Vagina (tissue), 2 donors: ENCODE measurements at regions not wholly inside any gene's neighbourhood (a gene's known extent, or its start where the extent isn't known, plus 50 kb on each side); places are given as distances from the start of the nearest gene placed in this dataset.

Experiments
- DNase-seq, 2 donors: peaks; one replicate each; pipeline ENCODE4 v3.0.0-alpha.2; 2017; ENCODE audit errors: extremely low spot score in 2 of 2
- H3K27ac ChIP-seq: fragments of 200-600 bp; sonication (generic); one replicate; pipeline ENCODE4 v1.5.1; 2019
- H3K27me3 ChIP-seq: fragments of 200-600 bp; sonication (generic); one replicate; pipeline ENCODE4 v1.5.1; 2019
- H3K36me3 ChIP-seq, 2 donors: fragments of 200-600 bp; sonication (generic); one replicate each; pipeline ENCODE4 v1.5.1; 2017 to 2019
- H3K4me1 ChIP-seq: fragments of 200-600 bp; sonication (generic); one replicate; pipeline ENCODE4 v1.5.1; 2019
- H3K4me3 ChIP-seq, 2 donors: fragments of 200-600 bp; sonication (generic); 1 replicate in 1 of 2; 2 replicates in 1 of 2; pipeline ENCODE4 v1.5.1; 2016 to 2019
- H3K9me3 ChIP-seq: fragments of 200-600 bp; sonication (generic); one replicate; pipeline ENCODE4 v1.5.1; 2019
- CTCF ChIP-seq, 3 experiments: fragments of 450-650 bp in 2 of 3; fragments of 200-600 bp in 1 of 3; sonication (generic) in 1 of 3; IDR thresholded peaks; one replicate each; pipeline ENCODE4 v1.5.1; 2017 to 2019; ENCODE audit warnings: antibody characterized with exemption in 3 of 3, mild to moderate bottlenecking in 2 of 3, moderate library complexity in 2 of 3
- POLR2A ChIP-seq, 2 donors: fragments of 450-650 bp; IDR thresholded peaks; one replicate each; pipeline ENCODE4 v1.6.1; 2017; ENCODE audit warnings: antibody characterized with exemption in 2 of 2, mild to moderate bottlenecking in 2 of 2, moderate library complexity in 2 of 2
- POLR2AphosphoS5 ChIP-seq, 2 donors: sonication (generic); formaldehyde crosslinking; IDR thresholded peaks; one replicate each; pipeline ENCODE4 v1.9.0; 2017; ENCODE audit warnings: antibody characterized with exemption in 2 of 2, mild to moderate bottlenecking in 2 of 2, low read depth in 1 of 2; ENCODE audit not compliant: insufficient read depth in 1 of 2
- intact Hi-C: fragments of 100-400 bp; cut with DNase I; formaldehyde crosslinking; loops from one replicate; pipeline ENCODE4 v1.15.1; 2023

DNA sequence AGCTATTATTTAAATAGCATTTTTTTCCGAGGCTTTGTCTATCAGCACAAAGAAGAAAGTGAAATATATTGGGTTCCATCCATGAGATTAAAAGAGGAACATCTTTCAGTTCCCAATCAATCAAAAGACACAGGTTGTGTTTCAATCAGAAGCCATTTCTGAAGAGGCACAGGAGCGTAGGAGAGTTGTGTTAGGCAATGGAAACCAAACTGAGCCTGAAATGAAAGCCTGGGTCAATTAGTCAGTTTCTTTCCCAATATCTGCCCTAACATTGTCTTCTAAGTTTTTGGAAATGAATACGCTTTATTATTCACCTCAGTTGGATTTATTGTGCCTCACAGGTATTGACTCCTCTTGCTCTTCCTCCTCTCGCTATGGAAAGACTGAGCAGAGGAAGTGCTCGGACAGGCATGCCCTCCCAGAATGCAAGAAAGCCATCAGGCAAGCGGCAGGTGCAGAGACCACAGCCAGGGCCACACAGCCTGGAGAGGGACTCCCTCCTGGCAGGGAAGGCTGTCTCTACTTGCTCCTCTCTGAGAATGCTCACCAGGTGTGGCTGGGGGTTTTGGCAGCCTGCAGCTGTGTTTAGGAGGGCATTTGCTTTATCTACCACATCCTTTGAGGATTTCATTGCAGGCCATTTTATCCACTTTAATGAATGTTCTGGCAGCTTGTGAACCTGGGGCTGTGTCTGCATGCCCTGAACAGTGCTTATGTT, 100.8 kb upstream of the NEDD9 start:
- intact Hi-C loops = no loop called here
- no peak overlapping the region for H3K27ac ChIP-seq
- no peaks in the 10 kb centered on the region for H3K36me3 ChIP-seq
- H3K4me3 ChIP-seq = no peak overlapping the region
- TF ChIP-seq POLR2AphosphoS5 (IDR thresholded peaks at IDR 0.05; ENCODE audit: insufficient read depth in 1 of 2, low read depth in 1 of 2) (no peak), POLR2A (IDR thresholded peaks at IDR 0.05) (no peak)
- H3K4me1 ChIP-seq = peaks cover 16% of the 10 kb centered on the region
- H3K9me3 ChIP-seq = no peaks in the 10 kb centered on the region
- no peak for DNase-seq
- H3K27me3 ChIP-seq = no peaks in the 10 kb centered on the region

GRCh38 chr6:11332463-11332862, 100.0 kb upstream of the NEDD9 start:
- intact Hi-C loops = no loop called here

DNA sequence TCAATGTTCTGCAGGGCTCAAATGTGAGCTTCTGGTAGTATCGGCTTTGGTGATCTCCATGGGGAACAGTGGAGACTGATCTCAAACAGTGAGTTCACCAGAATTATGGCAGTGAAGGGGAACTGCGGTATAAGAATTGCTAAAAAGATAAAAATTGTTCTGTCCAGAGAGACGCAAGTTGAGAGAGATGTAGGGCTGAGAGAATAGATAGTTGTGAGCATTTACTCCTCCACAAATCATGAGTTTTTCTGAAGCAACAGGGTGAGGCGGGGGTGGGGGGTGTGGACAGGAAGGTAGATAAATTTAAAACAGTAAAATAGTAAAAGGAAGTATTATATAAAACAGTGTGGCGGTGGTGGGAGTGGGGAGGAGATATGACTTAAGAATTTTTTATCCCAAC, 98.6 kb upstream of the NEDD9 start:
- no peak for TF ChIP-seq CTCF (IDR thresholded peaks at IDR 0.05)
- TF ChIP-seq POLR2A (IDR thresholded peaks at IDR 0.05) = no peak
- no peak for TF ChIP-seq POLR2AphosphoS5 (IDR thresholded peaks at IDR 0.05; ENCODE audit: insufficient read depth in 1 of 2, low read depth in 1 of 2)
- Histone ChIP-seq H3K4me3 (no peak overlapping the region), H3K36me3 (no peaks in the 10 kb centered on the region), H3K4me1 (peaks cover 24% of the 10 kb centered on the region), H3K27me3 (no peaks in the 10 kb centered on the region), H3K9me3 (no peaks in the 10 kb centered on the region), H3K27ac (peak overlapping the region; percentile 2)
- DNase-seq = no peak
- intact Hi-C loops = no loop called here

More at GRCh38 chr6:11332463-11332862, 100.0 kb upstream of the NEDD9 start:
- H3K4me1 ChIP-seq = peaks cover 24% of the 10 kb centered on the region
- DNase-seq = no peak
- H3K9me3 ChIP-seq = no peaks in the 10 kb centered on the region
- no peaks in the 10 kb centered on the region for H3K27me3 ChIP-seq
- H3K27ac ChIP-seq = no peak overlapping the region
- H3K36me3 ChIP-seq = no peaks in the 10 kb centered on the region
- TF ChIP-seq POLR2A (IDR thresholded peaks at IDR 0.05) (no peak), POLR2AphosphoS5 (IDR thresholded peaks at IDR 0.05; ENCODE audit: insufficient read depth in 1 of 2, low read depth in 1 of 2) (no peak), CTCF (IDR thresholded peaks at IDR 0.05) (no peak)
- no peak overlapping the region for H3K4me3 ChIP-seq

GRCh38 chr6:11330413-11330760, 97.9 kb upstream of the NEDD9 start:
- DNase-seq = no peak
- TF ChIP-seq CTCF (IDR thresholded peaks at IDR 0.05) = no peak
- peak in 1 of 2 donors; percentile 64 for TF ChIP-seq POLR2AphosphoS5 (IDR thresholded peaks at IDR 0.05; ENCODE audit: insufficient read depth in 1 of 2, low read depth in 1 of 2)
- H3K9me3 ChIP-seq = no peaks in the 10 kb centered on the region
- no peak overlapping the region for H3K4me3 ChIP-seq
- intact Hi-C loops = no loop called here
- H3K27me3 ChIP-seq = no peaks in the 10 kb centered on the region
- no peaks in the 10 kb centered on the region for H3K36me3 ChIP-seq
- H3K4me1 ChIP-seq = peaks cover 24% of the 10 kb centered on the region
- H3K27ac ChIP-seq = peak overlapping the region; percentile 59

- intact Hi-C loops = no loop called here
- H3K9me3 ChIP-seq = no peaks in the 10 kb centered on the region
- TF ChIP-seq POLR2A (IDR thresholded peaks at IDR 0.05) (no peak), CTCF (IDR thresholded peaks at IDR 0.05) (no peak), POLR2AphosphoS5 (IDR thresholded peaks at IDR 0.05; ENCODE audit: insufficient read depth in 1 of 2, low read depth in 1 of 2) (no peak)
- no peaks in the 10 kb centered on the region for H3K36me3 ChIP-seq
- H3K27me3 ChIP-seq = no peaks in the 10 kb centered on the region
- H3K27ac ChIP-seq = peak overlapping the region; percentile 59
- no peak overlapping the region for H3K4me3 ChIP-seq
- DNase-seq = no peak
- H3K4me1 ChIP-seq = peaks cover 24% of the 10 kb centered on the region
Measured at GRCh38 chr6:11329726-11330412, 97.4 kb upstream of the NEDD9 start.
